GM18520 (cell line): ENCODE measurements at regions not wholly inside any gene's neighbourhood (a gene's known extent, or its start where the extent isn't known, plus 50 kb on each side); places are given as distances from the start of the nearest gene placed in this dataset.

Source experiments
- ATAC-seq: cut with Tn5 transposase; IDR thresholded peaks from one replicate; pipeline ENCODE4 v1.9.1; 2021; ENCODE audit not compliant: unreplicated experiment

DNA sequence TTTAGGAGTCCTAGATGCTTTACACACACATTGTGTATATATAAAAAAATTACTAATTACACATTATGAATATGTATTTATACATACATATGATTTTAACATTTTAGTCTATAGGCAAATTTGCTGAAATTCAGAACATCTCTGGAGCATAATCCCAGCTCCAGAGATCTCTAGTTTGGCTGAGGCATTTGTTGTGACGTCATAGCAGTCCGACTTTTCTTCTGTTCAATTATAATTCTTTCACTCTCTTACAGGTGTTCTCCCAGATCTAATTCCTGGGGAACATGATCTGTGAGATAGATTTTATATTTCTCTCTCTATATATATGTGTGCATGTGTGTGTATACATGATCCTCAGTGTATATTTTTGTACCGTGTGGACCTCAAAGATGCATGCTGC is 1876.2 kb downstream of the EFNA5 start:
- ATAC-seq, result no peak

DNA sequence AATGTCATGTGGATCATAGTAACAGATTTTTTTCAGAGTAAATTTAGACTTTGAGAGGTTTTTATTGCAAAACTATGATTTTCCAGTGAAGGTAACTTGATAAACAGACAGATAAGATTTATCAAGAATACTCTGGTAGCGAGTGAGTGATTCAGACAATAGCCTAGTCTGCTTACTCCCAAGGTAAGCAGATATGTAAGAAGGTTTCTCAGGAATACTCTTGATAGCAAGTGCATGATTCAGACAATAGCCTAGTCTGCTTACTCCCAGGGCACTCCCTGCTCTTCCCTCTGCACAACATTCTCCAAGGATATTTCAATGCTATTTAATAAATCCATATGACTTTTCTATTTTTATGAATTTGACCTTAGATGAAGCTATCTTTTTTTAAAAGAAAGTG is 1881.5 kb downstream of the EFNA5 start:
- no peak for ATAC-seq

DNA sequence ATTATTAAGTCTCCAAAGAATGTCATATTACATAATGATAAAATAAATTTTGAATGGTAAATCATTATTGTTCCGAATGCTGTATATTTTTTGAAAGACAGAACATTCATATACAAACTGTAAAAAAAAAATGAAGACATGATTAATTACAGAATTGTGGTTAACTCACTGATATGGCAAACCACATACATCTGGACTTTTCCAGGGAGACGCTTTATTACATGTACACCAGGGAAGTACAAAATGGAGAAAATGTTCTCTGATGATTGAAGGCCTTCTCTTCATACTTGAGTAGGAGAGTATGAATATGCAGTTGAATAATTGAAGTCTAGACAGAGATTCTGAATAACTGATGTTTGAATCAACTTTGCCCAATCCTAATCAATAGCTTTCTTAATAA is 1886.9 kb downstream of the EFNA5 start:
- no peak for ATAC-seq

DNA sequence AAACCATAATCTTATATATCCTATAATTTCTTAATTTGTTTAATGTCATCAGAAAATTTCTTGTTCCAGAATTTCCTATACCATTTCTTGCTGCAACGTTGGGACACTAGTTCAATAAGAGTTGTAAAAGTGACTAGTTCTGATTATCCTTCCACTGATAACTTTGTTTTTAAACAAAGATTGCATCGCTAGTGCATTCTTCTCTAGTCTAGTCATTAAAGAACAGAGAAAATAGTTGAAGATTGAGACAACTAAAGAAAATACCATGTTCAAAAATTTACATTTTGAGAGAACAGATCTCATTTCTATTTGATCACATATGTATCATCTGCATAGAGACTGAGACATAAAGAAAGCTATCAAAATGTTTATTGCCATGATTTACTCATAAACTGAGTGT is 1888.2 kb downstream of the EFNA5 start:
- no peak for ATAC-seq

DNA sequence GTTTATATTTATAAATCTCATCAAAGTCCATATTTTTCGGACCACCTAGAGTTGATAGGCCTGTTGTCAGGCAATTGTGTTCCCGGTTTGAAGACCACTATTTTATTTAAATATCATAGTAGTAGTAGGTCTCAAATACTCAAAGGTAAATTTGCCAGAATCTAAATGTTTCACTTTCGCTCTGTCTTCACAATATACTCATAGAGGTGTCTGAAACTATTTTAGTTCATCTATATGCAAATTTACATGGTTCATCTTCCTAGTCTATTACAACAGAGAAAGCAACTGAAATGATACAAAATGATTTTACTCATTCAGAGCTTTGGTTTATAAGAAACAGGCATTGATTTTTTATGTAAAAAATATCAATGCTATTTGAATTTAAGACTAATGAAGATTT is 1897.5 kb downstream of the EFNA5 start:
- no peak for ATAC-seq

DNA sequence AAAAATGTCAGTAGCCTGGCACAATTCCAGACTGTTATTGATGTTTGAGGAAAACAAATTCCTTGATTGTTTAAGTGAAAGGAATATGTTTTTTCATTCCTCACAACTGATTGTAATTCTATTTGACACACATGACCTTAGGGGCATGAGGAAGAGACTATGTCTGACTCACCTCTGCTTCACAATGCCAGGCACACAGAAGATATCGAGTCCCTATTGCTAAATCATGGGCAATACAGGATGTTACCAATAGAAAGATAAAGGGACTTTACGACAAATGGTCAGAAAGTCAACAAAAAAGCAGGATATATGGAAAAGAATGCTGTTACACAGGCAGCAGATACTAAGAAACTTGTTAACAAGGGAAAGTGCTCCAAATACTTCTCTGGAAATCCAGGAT is 1903.5 kb downstream of the EFNA5 start:
- ATAC-seq, result no peak

DNA sequence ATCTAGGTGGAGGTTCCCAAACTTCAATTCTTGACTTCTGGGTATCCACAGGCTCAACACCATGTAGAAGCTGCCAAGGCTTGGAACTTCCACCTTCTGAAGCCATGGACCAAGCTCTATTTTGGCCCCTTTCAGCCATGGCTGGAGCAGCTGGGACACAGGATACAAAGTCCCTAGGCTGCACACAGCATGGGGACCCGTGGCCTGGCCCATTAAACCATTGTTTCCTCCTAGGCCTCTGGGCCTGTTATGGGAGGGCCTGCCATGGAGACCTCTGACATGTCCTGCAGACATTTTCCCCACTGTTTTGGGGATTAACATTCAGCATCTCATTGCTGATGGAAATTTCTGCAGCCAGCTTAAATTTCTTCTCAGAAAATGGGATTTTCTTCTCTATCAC is 1908.0 kb downstream of the EFNA5 start:
- ATAC-seq, result no peak

DNA sequence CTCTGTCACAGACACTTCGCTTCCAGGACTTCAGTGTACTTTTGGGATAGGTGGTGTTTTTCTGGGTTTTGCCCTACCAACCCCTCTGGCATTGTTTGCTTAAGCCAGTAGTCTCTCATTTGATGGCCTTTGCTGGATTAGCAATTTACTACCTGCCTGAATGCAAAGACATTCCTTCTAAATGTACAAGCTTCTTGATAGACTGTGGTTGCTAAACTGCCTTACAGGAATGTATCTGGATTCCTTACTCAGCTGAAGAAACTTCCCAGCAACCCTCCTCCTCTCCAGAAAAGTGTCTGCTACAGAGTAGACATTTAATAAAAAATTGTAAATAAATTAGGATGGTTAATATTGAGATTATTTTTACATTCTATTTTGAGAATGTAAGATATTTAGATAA is 1916.7 kb downstream of the EFNA5 start:
- no peak for ATAC-seq

DNA sequence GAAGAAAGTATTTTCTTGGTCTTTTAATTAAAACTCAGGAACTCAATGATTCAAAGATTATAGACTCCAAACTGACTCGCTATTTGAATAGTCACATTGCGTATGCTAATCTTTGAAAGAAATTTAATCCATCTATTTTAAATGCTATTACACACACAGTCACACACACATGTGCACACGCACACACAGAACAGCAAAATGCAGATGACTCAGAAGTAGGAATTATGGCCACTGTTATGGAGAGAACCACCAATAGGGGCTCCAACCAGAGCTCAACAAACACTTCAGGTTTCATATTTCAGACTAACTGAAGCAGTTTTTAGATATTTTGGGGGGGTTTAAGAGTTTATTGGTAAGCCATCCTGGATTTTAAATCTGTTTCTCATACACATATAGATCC is 1917.9 kb downstream of the EFNA5 start:
- no peak for ATAC-seq

DNA sequence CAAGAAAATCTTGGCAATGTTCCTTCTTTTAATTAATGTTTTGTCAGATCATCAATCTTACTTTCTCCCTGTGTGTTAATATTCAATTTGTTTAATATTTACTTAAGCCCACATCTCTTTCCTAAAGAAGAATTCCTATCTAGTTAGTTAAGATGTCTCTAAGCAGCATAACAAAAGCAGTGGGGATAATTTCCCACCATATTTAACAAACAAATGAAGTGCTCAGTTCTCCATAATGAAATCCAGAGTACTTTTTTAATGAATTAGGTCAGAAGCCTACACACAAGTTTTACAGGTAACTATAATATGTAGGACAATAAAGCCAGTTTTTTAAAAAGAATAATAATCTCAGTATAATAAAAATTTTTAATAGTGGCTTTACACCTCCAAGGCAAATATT is 1918.8 kb downstream of the EFNA5 start:
- ATAC-seq, result no peak

DNA sequence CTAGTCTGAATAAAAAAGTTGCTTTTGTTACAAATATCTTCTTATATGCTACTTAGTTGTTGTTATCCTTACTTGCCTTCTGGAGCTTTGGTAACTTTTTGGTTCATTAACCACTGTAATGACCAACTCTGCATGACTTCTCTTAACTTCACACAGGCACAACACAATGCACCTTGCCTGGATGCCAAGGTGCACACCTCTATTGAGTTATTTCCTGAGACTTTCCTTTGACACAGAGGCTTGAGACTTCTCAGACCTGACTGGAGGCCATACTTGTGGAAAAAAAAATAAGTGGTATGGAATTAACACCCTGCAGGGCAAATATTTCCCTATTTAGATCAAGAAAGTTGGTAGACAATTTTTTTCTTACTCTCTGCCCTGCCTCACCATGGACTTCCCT is 1925.6 kb downstream of the EFNA5 start:
- no peak for ATAC-seq

DNA sequence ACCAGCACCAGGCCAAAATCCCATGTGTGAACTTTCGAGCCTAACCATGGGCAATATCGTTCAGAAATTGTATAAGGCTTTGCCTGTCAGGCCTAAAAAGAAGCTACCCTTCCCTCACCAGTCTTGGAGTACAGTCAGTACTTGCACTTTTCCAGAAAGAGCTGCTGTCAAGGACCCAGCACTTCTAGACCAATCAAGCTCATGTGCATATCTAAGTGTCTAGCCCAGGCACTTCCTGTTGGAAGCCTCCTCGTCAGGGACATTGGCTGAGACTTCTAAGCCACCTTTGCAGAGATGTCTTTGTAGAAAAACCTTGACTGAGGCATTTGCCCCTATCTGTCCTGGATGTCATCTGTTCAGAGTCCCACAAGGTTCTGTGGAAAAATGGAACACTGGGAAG is 1930.5 kb downstream of the EFNA5 start:
- ATAC-seq, result no peak

DNA sequence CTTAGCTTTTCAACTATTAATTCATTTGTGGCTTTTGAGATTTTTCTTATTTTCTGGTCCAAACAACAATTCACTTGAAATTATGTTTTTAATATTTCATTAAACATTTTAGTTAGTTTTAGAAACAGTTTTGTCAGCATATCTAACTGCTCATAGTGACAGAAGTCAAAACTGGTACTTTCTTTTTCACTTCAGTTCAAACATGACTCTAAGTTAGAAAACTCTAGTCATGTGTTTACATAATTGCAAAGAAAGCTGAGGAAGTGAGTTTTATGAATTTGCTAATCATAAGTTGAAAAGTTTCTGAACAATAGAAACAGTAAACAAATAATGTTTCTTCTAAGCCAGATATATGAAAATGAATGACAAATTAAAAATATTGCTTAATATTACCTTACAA is 1931.0 kb downstream of the EFNA5 start:
- no peak for ATAC-seq

DNA sequence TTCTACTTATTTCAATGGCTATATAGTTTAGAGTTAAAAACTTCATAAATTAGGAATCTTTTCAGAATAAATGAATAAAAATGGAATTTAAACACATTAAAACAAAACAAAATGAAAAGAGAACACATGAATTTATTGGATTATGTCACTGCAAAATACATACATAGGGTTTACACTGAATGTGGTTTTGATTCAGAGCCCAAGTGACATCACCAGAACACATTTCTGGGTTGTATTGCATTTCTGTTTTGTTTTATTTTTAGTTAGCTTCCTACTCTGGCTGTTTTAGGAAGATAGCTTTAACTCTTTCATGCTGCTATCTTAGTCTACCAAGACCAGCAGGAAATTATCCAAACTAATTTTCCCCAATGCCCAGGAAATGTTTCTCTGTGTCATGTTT is 1935.0 kb downstream of the EFNA5 start:
- no peak for ATAC-seq

DNA sequence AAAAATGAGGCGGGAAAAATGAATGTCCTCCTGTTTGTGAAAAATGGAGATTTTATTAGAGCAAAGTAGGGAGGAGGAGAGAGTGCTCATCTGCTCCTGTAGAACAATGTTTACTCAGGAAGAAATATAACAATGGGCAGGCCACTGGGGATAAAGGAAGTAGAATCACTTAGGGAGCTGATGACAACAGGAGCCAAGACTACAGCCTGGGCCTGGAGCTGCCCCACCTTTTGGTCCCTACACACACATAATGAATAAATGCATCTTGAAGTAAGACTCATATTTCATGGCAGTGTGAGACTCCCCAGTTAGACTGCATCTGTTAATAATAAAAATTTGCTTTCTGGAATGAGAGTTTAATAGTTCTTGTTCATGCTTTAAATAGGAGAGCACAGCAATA is 1939.8 kb downstream of the EFNA5 start:
- no peak for ATAC-seq

DNA sequence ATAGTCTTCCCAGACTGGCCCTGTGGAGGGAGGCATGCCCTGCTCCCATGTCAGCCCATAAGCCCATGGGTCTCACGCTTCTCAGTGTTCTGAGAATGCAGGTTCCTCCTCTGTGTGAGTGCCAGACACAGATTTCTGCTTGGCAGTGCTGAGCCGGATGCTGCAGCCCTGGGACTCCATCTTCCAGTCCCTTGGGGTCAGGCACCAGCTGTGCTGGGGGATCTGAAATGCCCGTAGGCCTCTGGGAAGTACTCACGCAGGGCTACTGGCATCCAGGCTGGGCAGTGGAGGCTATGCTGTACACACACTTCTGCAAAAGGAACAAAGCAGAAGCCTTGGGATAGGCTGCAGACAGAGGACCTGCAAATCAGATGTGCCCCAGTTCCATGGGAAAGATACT is 1944.6 kb downstream of the EFNA5 start:
- no peak for ATAC-seq

DNA sequence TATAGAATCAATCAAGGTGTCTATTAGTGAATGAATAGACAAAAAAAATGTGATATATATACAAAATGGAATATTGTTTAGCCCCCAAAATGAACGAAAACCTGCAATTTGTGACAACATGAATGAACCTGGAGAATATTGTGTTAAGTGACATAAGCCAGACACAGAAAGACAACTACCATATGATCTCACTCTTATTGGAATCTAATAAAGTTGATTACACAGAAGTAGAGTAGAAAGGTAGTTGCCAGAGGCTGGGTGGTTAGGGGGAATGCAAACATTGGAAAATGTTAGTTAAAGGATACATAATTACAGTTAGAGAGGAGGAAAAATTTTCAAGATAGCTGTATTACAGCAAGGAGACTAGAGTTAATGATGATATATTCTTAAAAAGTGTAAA is 1962.3 kb downstream of the EFNA5 start:
- no peak for ATAC-seq

DNA sequence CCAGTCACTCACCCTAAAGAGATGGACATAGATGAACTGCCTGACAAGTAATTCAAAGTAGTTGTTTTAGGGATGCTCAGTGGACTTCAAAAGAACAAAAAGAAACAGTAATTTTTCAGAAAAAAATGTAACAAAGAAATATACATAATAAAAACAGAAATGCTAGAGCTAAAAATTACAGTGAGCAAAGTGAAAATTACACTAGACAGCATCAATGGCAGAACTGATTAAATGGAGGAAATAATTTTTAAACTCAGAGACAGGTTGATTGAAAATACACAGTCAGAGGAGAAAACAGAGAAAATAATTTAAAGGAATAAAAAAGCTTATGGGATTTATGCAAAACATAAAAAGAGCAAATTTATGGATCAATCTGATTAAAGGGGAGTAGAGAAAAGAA is 1968.4 kb downstream of the EFNA5 start:
- ATAC-seq, result no peak

DNA sequence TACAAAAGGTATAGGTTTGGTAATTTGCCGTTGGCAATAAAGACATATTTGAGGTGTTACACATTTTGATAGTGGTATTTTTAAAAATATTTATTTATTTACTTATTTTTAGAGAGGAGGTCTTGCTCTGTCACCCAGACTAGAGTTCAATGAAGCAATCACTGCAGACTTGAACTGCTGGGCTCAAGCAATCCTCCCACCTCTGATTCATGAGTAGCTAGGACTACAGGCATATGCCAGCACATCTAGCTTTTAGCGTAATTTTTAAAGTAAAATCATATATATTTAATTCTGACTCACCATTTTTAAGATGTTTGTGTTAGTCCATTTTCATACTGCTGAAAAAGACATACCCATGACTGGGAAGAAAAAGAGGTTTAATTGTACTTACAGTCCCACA is 1974.3 kb downstream of the EFNA5 start:
- ATAC-seq, result no peak

DNA sequence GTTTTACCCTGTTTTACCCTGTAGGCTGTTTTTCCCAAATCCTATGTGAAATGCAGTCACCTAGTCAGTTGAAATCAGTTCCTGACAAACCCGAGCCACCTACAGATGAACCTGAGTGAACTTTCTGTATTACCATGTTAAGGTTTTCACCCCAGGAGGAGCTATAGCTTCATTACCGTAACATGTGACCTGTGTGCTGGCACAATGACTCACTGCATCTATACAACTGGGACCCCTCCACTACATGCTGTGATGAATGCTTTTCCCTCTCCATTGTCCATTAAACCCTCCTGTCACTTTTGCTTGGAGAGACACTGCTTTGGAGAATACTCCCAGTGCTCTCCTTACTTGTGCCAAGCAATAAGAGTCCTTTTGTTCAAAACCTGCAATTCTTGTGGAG is 1974.8 kb downstream of the EFNA5 start:
- no peak for ATAC-seq

DNA sequence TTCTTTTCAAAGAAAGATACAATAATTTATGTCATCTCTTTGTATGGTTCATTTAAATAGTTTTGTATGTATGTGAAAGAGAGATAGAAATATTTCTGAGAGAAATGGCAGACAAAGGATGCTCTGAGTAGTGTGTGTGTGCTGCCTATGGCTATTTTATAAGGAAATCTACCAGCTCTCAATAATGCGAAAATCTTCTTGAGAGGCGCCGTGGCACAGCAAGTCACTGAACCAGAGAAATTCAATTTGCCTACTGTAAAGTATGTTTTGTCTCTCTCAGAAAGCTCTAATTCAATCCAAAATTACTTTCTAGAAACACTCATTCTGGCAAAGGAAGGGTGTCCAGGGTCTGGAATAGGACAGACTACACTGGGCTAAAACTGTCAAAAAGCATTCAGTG is 1981.1 kb downstream of the EFNA5 start:
- no peak for ATAC-seq

DNA sequence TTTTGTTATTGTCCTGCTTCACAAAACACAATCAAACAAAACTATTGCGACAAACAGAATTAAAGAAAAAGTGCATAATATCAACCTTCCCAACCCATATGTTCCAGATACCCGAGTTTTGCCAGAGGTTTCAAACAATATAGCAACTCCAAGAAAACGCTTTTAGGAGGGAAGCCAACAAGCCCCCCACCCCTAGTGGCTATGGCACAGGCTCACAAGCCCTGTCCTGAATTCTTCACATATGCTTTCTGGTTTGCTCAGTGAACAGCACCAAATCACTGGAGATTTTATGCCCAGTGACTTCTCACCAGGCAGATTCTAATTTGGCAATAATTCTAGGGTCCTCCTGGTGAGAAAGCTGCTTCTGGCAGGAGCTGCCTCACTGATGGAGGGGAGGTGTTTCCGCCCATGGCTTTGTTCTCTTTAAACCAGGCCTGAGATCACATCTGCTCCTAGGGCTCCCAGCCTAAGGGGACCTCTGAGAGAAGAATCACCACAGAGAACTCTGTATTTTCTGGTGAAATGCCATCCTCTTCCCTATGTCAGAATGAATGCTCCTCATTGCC is 1982.4 kb downstream of the EFNA5 start:
- no peak for ATAC-seq

DNA sequence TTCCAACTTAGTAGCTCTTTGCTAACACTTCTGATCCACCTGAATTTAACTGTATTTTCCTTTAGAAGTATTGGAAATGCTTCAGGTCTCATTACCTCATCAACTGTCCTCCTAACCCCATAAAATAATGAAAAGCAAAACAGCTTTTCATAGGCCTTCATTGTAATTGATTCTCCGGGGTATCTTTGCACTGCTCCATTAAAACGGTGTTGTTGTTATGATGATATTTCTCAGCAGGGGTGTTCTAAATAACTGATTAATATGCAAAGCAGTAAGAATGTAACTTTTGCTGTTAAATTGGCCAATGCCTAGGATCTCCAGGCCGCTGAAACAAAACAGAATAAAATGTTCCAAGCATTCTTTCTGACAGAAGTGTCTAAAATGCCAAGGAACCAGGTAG is 1983.2 kb downstream of the EFNA5 start:
- no peak for ATAC-seq

DNA sequence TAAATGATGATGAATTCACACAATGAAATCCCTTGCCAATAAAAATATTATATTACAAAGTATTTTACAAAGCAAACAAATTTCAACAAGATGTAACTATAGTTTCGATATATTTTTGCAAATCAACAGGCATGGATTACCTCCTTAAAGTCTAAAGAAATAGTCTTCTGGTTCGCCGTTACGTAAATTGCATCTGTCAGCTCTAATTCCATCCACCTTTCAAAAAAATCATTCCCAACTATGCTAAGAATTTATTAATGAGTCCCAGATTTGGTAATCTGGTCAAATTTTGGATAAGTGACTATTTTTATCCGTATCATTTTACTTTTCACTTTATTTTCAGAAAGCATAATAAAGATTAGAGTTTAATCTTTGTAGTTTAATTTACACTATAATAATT is 1984.9 kb downstream of the EFNA5 start:
- no peak for ATAC-seq
